GM19324 (cell line): ENCODE measurements at regions not wholly inside any gene's neighbourhood (a gene's known extent, or its start where the extent isn't known, plus 50 kb on each side); places are given as distances from the start of the nearest gene placed in this dataset.
"Not testable (repeated sequence)": the region's sequence is repeated elsewhere in the genome, so short reads cannot be mapped to it uniquely, and the experiment has no call there.

Source experiments
- ATAC-seq: cut with Tn5 transposase; IDR thresholded peaks from one replicate; pipeline ENCODE4 v1.9.1; 2021; ENCODE audit warnings: mild to moderate bottlenecking, moderate library complexity; ENCODE audit not compliant: unreplicated experiment, low FRiP score

- ATAC-seq = no peak
These were observed 197.1 kb upstream of the SSTR4 start for GRCh38 chr20:22838001-22838400.

- no peak for ATAC-seq
These were observed 193.3 kb upstream of the SSTR4 start for GRCh38 chr20:22841846-22842245.

GRCh38 chr20:22842793-22843192 is 192.3 kb upstream of the SSTR4 start:
- no peak for ATAC-seq

GRCh38 chr20:22844959-22845358 is 190.2 kb upstream of the SSTR4 start:
- no peak for ATAC-seq

GRCh38 chr20:22846863-22847262 is 188.2 kb upstream of the SSTR4 start:
- ATAC-seq = no peak

- no peak for ATAC-seq
These were observed 186.7 kb upstream of the SSTR4 start for GRCh38 chr20:22848364-22848763.

- not testable (repeated sequence) for ATAC-seq
These were observed 183.3 kb upstream of the SSTR4 start for GRCh38 chr20:22851679-22852346.

- ATAC-seq = no peak
These were observed 173.7 kb upstream of the SSTR4 start for GRCh38 chr20:22861231-22861980.

- no peak for ATAC-seq
These were observed 173.1 kb upstream of the SSTR4 start for GRCh38 chr20:22861990-22862389.

GRCh38 chr20:22862671-22863230 is 172.4 kb upstream of the SSTR4 start:
- ATAC-seq = no peak

GRCh38 chr20:22863826-22864225 is 171.3 kb upstream of the SSTR4 start:
- no peak for ATAC-seq

- no peak for ATAC-seq
These were observed 168.2 kb upstream of the SSTR4 start for GRCh38 chr20:22866812-22867341.

- no peak for ATAC-seq
These were observed 156.9 kb upstream of the SSTR4 start for GRCh38 chr20:22878166-22878565.

- no peak for ATAC-seq
These were observed 154.8 kb upstream of the SSTR4 start for GRCh38 chr20:22880277-22880676.

- no peak for ATAC-seq
These were observed 147.3 kb upstream of the SSTR4 start for GRCh38 chr20:22887796-22888195.

- ATAC-seq = no peak
These were observed 144.4 kb upstream of the SSTR4 start for GRCh38 chr20:22890594-22891300.

- no peak for ATAC-seq
These were observed 133.9 kb upstream of the SSTR4 start for GRCh38 chr20:22901164-22901563.

GRCh38 chr20:22901921-22902320 is 133.2 kb upstream of the SSTR4 start:
- no peak for ATAC-seq

GRCh38 chr20:22904386-22904785 is 130.7 kb upstream of the SSTR4 start:
- no peak for ATAC-seq

- ATAC-seq = no peak
These were observed 130.2 kb upstream of the SSTR4 start for GRCh38 chr20:22904905-22905304.

GRCh38 chr20:22905658-22906057 is 129.5 kb upstream of the SSTR4 start:
- no peak for ATAC-seq
